GM12801 (cell line): ENCODE measurements at regions not wholly inside any gene's neighbourhood (a gene's known extent, or its start where the extent isn't known, plus 50 kb on each side); places are given as distances from the start of the nearest gene placed in this dataset.

Experiments used
- TF ChIP-seq, protein P1 (sequence below): IDR thresholded peaks from one replicate; pipeline ENCODE4 v1.5.1; 2011; ENCODE audit warnings: control low read depth; ENCODE audit not compliant: insufficient read length; ENCODE audit errors: extremely low read depth

DNA sequence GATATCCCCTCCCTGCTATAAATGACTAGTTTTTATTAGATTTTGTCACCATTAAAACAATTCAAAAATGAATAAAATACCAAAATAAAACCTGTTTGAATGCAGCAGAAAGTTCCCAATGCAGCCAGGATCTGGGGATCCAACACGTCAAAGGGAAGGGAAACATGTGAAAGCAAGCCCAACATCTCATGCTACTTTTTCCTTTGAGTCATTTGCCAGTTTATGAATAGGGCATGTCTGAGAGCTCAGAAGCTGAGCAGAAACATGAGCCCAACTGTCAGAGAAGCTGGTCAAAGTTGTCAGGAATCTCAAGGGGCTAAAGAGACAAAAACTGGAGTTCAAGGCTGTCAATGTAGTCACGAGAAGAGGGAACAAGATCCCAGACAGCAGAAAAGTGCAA, 526.4 kb downstream of the KLF5 start:
- TF ChIP-seq, protein P1, sequence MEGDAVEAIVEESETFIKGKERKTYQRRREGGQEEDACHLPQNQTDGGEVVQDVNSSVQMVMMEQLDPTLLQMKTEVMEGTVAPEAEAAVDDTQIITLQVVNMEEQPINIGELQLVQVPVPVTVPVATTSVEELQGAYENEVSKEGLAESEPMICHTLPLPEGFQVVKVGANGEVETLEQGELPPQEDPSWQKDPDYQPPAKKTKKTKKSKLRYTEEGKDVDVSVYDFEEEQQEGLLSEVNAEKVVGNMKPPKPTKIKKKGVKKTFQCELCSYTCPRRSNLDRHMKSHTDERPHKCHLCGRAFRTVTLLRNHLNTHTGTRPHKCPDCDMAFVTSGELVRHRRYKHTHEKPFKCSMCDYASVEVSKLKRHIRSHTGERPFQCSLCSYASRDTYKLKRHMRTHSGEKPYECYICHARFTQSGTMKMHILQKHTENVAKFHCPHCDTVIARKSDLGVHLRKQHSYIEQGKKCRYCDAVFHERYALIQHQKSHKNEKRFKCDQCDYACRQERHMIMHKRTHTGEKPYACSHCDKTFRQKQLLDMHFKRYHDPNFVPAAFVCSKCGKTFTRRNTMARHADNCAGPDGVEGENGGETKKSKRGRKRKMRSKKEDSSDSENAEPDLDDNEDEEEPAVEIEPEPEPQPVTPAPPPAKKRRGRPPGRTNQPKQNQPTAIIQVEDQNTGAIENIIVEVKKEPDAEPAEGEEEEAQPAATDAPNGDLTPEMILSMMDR = no peak

DNA sequence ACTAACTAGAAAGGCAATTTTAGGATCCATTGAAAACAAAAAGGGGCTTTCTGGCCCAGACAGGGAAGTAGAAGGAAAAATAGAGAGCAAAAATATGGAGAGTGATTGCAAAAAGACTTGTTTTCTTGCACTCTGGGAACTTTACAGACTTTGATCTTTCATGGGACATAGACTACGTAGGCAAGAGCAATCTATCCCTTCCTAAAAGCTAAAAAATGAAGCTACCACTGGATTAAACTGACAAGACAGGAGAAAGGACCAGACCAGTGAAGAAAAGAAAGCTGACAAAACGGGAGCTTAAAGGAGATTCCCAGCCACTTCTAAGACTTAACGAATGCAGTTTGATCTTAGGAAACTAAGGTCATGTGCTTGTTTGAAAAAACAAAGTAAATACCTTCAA, 524.5 kb downstream of the KLF5 start:
- TF ChIP-seq, protein P1 = no peak

DNA sequence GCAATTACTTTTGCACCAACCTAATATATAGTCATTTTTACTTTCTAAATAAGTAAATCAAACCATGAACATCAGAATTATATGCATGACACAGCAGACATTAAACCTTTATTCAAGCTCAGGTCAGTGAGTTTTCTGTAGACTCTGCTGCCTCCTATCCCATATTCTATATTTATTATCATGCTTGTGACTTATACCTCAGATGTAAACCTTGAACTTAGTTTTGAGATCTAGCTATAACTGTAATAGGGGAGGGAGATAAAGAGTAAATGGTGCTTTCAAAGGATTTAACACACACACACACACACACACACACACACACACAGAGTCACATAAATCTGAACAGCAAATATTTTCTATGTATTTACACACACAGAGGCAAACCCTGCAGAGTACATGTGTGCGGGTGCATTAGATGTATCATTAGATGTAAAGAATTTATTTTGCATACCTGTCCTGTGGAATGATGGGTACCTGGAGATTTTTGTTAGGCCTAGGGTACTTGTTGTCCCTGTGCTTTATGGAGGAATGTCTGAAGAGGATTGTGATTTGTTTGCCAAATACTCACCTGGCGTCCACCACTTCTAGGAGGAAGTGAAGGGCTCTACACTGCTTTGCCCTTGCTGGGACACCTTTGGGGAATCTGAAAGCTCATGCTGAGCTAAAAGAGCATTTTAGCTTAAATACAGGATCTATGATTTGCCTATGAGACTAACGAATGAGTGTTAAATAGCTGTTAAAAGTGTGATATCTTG, 521.9 kb downstream of the KLF5 start:
- TF ChIP-seq, protein P1 = no peak

DNA sequence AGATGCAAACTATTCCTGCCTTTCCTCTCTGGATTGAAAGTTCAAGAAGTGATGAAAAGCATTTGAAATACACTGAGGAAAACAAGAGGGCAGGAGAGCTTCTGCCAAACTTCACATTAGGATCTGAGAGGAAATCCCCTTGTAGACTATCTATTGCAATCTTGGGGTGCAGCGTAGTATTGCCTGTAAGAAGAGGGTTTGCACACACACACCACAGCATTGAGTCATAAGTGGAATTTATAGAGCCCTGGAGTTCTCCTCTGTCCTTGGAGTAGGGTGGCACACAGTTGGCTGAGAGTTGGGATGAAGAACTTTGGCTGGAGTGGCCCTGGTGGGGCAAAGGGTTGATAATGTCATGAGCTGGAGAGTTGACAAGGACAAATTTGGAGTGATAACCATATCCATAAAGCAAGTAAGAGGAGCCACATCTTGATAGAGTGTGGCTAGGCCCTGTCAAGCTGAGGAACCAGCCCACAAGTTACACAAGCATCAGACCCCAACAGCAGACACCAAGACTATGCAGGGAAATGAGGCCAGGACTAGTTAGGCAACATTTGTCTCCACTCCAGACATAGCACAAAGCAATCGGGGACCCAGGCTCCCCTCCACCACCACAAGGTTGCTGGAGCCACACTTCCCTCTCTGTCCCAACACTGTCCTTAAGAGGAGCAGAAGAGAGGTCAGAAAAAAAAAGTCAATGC, 520.9 kb downstream of the KLF5 start:
- TF ChIP-seq, protein P1 = no peak

DNA sequence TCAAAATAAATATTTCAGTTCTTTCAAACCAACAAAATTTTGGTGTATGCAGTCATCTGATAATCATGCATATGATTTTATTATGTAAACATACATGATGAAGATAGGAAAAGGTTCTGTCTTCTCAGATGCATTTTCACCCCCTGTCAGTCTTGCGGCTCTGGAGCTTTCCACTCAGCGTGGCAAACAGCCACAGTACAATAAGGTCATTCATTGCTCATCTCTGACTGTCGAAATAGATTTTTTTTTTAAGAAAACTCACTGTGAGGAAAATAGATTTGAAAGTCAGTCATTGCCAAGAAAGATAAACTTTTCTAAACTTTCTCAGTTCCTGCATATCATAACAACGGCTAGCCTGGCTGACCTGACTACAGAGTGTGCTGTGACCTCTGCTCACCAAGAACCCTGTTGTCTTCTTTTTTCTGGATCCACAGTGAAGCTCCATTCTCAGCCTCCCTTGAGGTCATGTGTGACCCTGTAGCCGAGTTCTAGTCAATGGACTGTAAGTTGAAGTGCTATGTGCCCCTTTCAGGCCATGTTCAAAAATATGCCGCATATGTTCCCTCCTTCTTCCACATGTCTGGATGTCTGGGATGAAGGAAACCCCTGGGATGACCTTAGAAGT, 519.6 kb downstream of the KLF5 start:
- TF ChIP-seq, protein P1 = no peak

DNA sequence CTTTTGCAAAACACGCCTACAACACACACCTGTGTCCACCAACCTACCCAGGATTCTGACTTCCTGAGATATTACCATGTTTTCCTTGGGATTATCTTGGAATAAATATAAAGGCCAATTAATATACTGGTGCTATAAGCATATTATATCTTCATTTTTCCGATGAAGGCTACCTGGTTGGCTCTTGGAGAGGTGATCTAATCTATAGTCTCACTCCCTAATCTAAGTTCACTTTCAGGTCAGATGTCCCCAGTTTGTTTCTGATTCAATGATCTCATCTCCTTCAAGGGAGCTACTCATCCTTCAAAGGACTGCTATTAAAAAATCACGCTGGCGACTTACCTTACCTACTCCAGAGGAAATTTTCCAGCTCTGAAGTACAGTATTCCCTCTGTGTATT, 517.5 kb downstream of the KLF5 start:
- TF ChIP-seq, protein P1 = no peak

DNA sequence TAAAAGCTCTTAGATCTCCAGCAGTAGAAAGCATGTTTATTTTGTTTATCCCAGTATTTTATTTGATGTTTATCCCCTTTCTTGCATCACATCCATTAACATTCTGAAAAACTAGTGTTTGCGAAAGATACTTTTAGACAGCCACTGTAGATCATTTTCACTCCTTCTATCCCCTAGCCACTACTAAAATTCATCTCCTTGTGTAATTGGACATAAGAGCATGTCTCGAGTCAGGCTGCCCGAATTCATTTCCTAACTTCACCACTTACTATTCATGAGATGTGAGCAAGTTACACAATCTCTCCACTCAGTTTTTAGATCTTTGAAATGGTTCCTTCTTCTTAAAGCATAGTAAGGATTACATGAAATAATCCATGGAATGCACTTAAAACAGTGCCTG, 514.0 kb downstream of the KLF5 start:
- TF ChIP-seq, protein P1 = no peak
